Stromal cell of bone marrow (primary cell): ENCODE measurements at regions not wholly inside any gene's neighbourhood (a gene's known extent, or its start where the extent isn't known, plus 50 kb on each side); places are given as distances from the start of the nearest gene placed in this dataset.
A peak's percentile ranks its signal among the peaks of the same experiment; 100 is the strongest.

Experiments
- DNase-seq: peaks from one replicate; pipeline ENCODE4 v3.0.0-alpha.2; 2012; ENCODE audit warnings: low read depth

GRCh38 chr14:98018628-98019027 is 1221.4 kb downstream of the VRK1 start:
- no peak for DNase-seq

- no peak for DNase-seq
These were observed 1225.6 kb downstream of the VRK1 start for GRCh38 chr14:98022541-98023520.

GRCh38 chr14:98028162-98028561 is 1231.0 kb downstream of the VRK1 start:
- DNase-seq, result no peak

GRCh38 chr14:98035396-98035795 is 1236.6 kb downstream of the BCL11B start:
- DNase-seq, result no peak

GRCh38 chr14:98037831-98038230 is 1234.2 kb downstream of the BCL11B start:
- DNase-seq, result no peak

DNA sequence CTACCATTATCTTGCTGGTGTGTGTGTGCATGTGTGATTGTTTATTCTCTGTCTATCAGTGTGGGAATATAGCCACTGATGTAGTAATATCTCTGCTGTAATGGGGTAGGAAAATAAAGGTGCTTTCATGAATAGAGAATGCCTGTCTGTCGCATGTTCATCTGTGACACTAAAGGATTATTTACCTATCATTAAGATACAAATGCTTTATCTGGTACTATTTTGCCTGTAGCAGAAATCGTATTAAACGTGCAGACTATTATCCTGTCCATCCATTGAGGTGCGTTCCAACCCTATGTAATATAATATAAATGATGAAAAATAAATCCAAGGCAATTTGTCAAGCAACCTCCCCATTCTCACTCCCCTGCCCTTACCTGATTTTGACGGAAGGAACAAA is 1215.1 kb downstream of the BCL11B start:
- no peak for DNase-seq

- DNase-seq, result no peak
These were observed 1212.9 kb downstream of the BCL11B start for GRCh38 chr14:98059106-98059505.

DNA sequence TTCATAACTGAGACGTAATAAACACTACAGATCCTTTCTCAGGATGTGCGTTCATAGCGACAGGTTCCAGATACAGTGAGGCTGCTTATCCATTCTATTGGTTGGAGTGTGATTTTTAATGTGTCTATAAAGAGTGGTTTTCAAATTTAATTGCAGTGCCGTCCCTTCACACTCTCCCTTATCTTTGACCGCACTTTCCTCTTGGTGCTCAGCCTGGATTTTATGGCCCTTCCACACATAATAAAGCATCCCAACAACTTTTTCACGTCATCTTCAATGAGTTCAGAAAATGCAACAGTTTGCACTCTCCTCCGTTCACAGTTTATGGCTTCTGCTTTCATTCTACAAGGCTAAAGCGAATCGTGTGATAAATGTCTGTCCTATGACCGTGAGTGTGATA is 1209.9 kb downstream of the BCL11B start:
- no peak for DNase-seq

DNA sequence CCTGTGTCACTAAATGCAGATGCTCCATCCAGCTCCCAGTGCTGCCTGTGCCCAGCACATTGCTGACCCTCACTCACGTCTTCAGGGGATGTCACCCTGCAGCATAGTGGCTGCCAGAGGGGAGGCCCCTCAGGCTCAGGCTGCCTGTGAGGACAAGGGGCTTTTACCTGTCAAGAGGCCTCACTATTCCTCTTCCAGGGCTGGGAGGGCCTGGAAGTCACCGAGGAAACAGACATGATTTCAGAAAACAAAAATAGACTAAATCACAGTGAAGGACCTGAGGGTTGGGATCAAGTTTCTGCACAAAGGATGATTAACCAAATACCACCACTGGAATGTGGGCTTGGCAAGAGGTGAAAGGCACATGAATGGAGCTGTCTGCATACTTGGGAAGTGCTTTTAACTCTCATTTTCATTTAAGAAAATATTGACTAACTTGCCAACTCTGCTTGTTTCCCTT is 1202.3 kb downstream of the BCL11B start:
- DNase-seq, result peak; percentile 19

DNA sequence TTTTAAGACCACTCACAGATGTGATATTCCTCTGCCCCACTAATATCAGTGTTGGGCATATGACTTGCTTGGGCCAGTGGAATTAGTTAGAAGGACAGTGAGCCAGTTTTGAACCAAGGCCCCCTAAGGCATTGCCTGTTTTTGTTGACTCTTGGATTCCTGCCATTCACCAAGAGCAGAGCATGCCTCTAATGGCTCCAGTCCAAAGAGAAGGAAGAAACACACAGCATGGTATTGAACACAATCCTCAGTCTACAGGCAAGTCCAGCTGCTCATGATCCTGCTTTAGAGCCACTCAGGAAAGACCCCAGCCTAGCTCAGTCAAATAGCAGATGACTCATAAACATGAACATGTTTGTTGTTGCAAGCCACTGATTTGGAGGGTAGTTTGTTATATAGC is 1201.5 kb downstream of the BCL11B start:
- DNase-seq, result no peak

DNA sequence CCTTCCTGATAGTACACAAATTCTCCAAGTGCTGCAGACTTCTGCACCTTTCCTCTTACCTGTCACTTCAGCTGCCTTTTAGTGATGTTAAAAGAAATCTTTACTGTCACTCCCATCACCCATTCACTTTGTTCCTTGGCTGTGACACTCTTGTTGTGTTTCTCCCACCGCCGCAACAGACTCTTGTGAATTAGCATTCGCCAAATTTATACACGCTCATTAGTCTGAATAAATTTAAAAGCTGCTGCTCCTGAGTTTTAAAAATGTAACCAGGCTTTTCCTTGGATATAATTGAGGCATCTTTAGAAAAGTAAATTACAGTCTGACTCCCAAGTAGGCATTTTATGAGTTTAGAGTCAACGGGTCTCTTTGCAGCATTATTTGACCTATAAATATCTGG is 1197.9 kb downstream of the BCL11B start:
- no peak for DNase-seq

GRCh38 chr14:98077176-98077575 is 1194.8 kb downstream of the BCL11B start:
- DNase-seq, result no peak

GRCh38 chr14:98082833-98083232 is 1189.2 kb downstream of the BCL11B start:
- DNase-seq, result no peak

- no peak for DNase-seq
These were observed 1186.2 kb downstream of the BCL11B start for GRCh38 chr14:98085751-98086150.

DNA sequence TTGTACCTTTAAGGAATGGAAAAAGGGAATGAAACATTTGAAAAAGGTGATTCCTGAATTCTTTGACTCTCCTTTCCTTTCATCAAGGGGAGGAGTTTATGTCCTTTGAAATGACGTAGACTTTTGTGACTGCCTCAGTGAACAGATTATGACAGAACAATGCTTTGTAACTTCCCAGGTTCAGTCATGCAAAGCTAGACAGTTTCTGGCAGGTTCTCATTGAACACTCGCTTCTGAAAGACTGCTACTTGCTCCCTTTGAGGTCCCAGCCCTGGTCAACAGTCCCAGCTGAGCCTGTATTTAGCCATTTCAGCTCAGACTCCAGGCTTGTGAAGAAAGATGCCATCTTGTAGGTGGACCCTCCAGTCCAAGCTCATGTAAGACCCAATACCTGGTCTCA is 1178.9 kb downstream of the BCL11B start:
- no peak for DNase-seq

DNA sequence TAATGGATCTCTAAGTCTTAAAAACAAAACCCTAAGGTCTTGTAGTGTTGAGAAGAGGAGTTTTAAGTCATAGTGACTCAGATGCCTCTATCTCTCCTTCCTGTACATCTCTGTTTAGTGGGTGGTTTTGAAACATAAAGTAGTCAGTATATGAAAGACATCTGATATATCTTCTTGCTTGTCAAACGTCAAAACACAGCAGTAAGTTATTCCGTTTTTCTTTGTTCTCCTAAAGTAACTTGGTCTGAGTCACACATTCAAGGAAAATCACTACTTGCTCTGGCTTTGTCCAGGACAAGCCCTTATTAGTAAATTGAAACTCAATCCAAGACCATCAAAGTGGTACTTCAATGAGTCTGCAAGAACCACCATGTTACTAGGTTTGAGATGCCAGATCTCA is 1172.5 kb downstream of the BCL11B start:
- DNase-seq, result no peak

- DNase-seq, result no peak
These were observed 1170.7 kb downstream of the BCL11B start for GRCh38 chr14:98101323-98101722.

GRCh38 chr14:98103705-98104104 is 1168.3 kb downstream of the BCL11B start:
- DNase-seq, result no peak

GRCh38 chr14:98109326-98109725 is 1162.7 kb downstream of the BCL11B start:
- no peak for DNase-seq

DNA sequence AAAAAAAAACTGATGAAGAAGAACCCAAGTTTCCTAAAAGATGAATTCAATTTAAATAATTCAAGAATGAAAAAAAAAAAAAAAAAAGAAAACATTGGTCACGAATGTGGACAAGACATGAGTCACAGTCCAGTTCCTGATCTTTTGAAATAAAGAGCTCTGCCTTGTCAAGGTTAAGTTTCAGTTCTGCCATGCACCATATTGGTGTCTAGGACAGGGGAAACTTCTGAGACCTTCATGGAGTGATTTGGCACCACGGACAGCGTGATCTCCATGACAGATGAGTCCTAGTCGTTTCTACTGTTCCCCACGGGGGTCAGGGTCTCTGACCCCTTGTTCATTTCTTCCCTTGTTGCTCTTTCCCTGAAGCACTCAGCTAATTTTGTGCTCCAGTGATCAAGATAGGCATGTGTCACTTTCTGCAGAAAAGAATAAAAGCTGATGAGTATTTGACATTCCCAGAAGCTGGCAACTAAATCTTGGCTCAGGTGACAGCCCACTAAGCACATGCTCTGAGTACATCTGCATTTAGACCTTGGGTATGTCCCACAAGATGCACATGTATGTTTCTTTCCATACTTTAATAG is 1159.7 kb downstream of the BCL11B start:
- DNase-seq, result no peak

GRCh38 chr14:98114122-98114895 is 1157.7 kb downstream of the BCL11B start:
- no peak for DNase-seq

DNA sequence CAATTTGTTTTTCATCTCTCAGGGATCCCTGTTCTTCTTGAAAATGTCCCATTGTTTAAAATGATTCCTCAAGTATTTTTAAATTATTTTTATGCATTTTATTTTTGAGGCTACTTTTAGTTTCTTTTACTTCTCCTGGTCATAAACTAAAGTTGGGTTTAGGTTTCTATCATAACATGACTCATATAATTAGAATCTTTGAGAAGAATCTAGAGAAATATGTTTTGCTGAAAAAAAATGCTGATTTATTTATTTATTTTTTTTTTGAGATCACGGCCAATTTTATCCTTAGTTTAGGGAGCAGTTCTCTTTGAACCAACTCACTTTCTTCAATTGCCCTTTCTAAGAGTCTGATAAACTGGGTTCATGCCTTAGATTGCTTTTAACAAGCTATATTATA is 1157.1 kb downstream of the BCL11B start:
- no peak for DNase-seq

GRCh38 chr14:98118749-98119148 is 1153.2 kb downstream of the BCL11B start:
- no peak for DNase-seq
